ENCODE measurements at regions not wholly inside any gene's neighbourhood (a gene's known extent, or its start where the extent isn't known, plus 50 kb on each side); places are given as distances from the start of the nearest gene placed in this dataset.

- Histone ChIP-seq H3K27ac (replicated peaks; ENCODE audit: low read length) (no peak overlapping the region), H2AFZ (ENCODE audit: low read length) (no peak overlapping the region), H3K4me1 (ENCODE audit: control insufficient read depth in 2 of 2, insufficient read depth in 1 of 2, low read depth in 1 of 2, low read length in 2 of 2) (no peaks in the 10 kb centered on the region), H3K36me3 (replicated peaks in 1 of 2; ENCODE audit: control insufficient read depth in 2 of 2, insufficient read depth in 2 of 2, low read length in 2 of 2) (no peaks in the 10 kb centered on the region), H3K9me3 (replicated peaks in 1 of 2; ENCODE audit: control insufficient read depth in 2 of 2, insufficient read depth in 1 of 2, low read depth in 1 of 2, low read length in 2 of 2) (no peaks in the 10 kb centered on the region), H2AK5ac (ENCODE audit: low read depth, low read length) (no peak overlapping the region), H3K9ac (ENCODE audit: low read depth, low read length, poor library complexity) (no peak overlapping the region), H4K8ac (ENCODE audit: low read depth, low read length) (no peak overlapping the region), H3K27me3 (ENCODE audit: control insufficient read depth in 3 of 3, insufficient read depth in 3 of 3, low read depth in 1 of 3, low read length in 3 of 3) (no peaks in the 10 kb centered on the region), H3K23ac (ENCODE audit: low read depth, low read length, poor library complexity) (no peak overlapping the region), H2BK120ac (ENCODE audit: low read depth, low read length) (no peak overlapping the region), H3K4me2 (ENCODE audit: insufficient read depth, low read length, poor library complexity, severe bottlenecking) (no peak overlapping the region), H3K4ac (ENCODE audit: low read length) (no peak overlapping the region), H4K91ac (ENCODE audit: low read depth, low read length, poor library complexity) (no peak overlapping the region), H3K4me3 (ENCODE audit: low read length in 2 of 2) (no peak overlapping the region), H3K79me1 (ENCODE audit: low read depth, low read length) (no peaks in the 10 kb centered on the region), H3K14ac (ENCODE audit: low read length) (no peak overlapping the region), H2BK12ac (ENCODE audit: low read length) (no peak overlapping the region), H2BK5ac (ENCODE audit: low read length) (no peak overlapping the region), H2BK15ac (ENCODE audit: low read length) (no peak overlapping the region), H3K18ac (ENCODE audit: low read length) (no peak overlapping the region)
- no peak for DNase-seq (ENCODE audit: low spot score)
- WGBS, 2 donors (ENCODE audit: extremely low coverage in 2 of 2, insufficient read length in 2 of 2, insufficient replicate concordance in 1 of 2) = no CpG with 5 or more reads among the region's 3 CpGs
Measured at GRCh38 chr11:104665641-104666040, 232.6 kb downstream of the CASP12 start.

- Histone ChIP-seq H2AK5ac (ENCODE audit: low read depth, low read length) (no peak overlapping the region), H3K27me3 (ENCODE audit: control insufficient read depth in 3 of 3, insufficient read depth in 3 of 3, low read depth in 1 of 3, low read length in 3 of 3) (no peaks in the 10 kb centered on the region), H3K79me1 (ENCODE audit: low read depth, low read length) (no peaks in the 10 kb centered on the region), H4K8ac (ENCODE audit: low read depth, low read length) (no peak overlapping the region), H2BK120ac (ENCODE audit: low read depth, low read length) (no peak overlapping the region), H3K4me1 (ENCODE audit: control insufficient read depth in 2 of 2, insufficient read depth in 1 of 2, low read depth in 1 of 2, low read length in 2 of 2) (no peaks in the 10 kb centered on the region), H3K18ac (ENCODE audit: low read length) (no peak overlapping the region), H3K4me3 (ENCODE audit: low read length in 2 of 2) (no peak overlapping the region), H2BK5ac (ENCODE audit: low read length) (no peak overlapping the region), H4K91ac (ENCODE audit: low read depth, low read length, poor library complexity) (no peak overlapping the region), H3K9me3 (replicated peaks in 1 of 2; ENCODE audit: control insufficient read depth in 2 of 2, insufficient read depth in 1 of 2, low read depth in 1 of 2, low read length in 2 of 2) (no peaks in the 10 kb centered on the region), H3K4ac (ENCODE audit: low read length) (no peak overlapping the region), H3K27ac (replicated peaks; ENCODE audit: low read length) (no peak overlapping the region), H2BK15ac (ENCODE audit: low read length) (no peak overlapping the region), H2AFZ (ENCODE audit: low read length) (no peak overlapping the region), H3K4me2 (ENCODE audit: insufficient read depth, low read length, poor library complexity, severe bottlenecking) (no peak overlapping the region), H3K23ac (ENCODE audit: low read depth, low read length, poor library complexity) (no peak overlapping the region), H3K14ac (ENCODE audit: low read length) (no peak overlapping the region), H3K9ac (ENCODE audit: low read depth, low read length, poor library complexity) (no peak overlapping the region), H2BK12ac (ENCODE audit: low read length) (no peak overlapping the region), H3K36me3 (replicated peaks in 1 of 2; ENCODE audit: control insufficient read depth in 2 of 2, insufficient read depth in 2 of 2, low read length in 2 of 2) (no peaks in the 10 kb centered on the region)
- WGBS, 2 donors (ENCODE audit: extremely low coverage in 2 of 2, insufficient read length in 2 of 2, insufficient replicate concordance in 1 of 2) = no CpG with 5 or more reads among the region's 4 CpGs
- DNase-seq (ENCODE audit: low spot score) = no peak
Measured at GRCh38 chr11:104663190-104664140, 234.8 kb downstream of the CASP12 start.

GRCh38 chr11:104661901-104662300, 236.4 kb downstream of the CASP12 start:
- Histone ChIP-seq H3K4me2 (ENCODE audit: insufficient read depth, low read length, poor library complexity, severe bottlenecking) (no peak overlapping the region), H3K27me3 (ENCODE audit: control insufficient read depth in 3 of 3, insufficient read depth in 3 of 3, low read depth in 1 of 3, low read length in 3 of 3) (no peaks in the 10 kb centered on the region), H3K27ac (replicated peaks; ENCODE audit: low read length) (no peak overlapping the region), H2AFZ (ENCODE audit: low read length) (no peak overlapping the region), H3K4me1 (ENCODE audit: control insufficient read depth in 2 of 2, insufficient read depth in 1 of 2, low read depth in 1 of 2, low read length in 2 of 2) (no peaks in the 10 kb centered on the region), H3K4me3 (ENCODE audit: low read length in 2 of 2) (no peak overlapping the region), H3K4ac (ENCODE audit: low read length) (no peak overlapping the region), H3K14ac (ENCODE audit: low read length) (no peak overlapping the region), H4K91ac (ENCODE audit: low read depth, low read length, poor library complexity) (no peak overlapping the region), H2BK15ac (ENCODE audit: low read length) (no peak overlapping the region), H2BK5ac (ENCODE audit: low read length) (no peak overlapping the region), H2BK120ac (ENCODE audit: low read depth, low read length) (no peak overlapping the region), H3K9ac (ENCODE audit: low read depth, low read length, poor library complexity) (no peak overlapping the region), H2BK12ac (ENCODE audit: low read length) (no peak overlapping the region), H3K18ac (ENCODE audit: low read length) (no peak overlapping the region), H3K36me3 (replicated peaks in 1 of 2; ENCODE audit: control insufficient read depth in 2 of 2, insufficient read depth in 2 of 2, low read length in 2 of 2) (no peaks in the 10 kb centered on the region), H4K8ac (ENCODE audit: low read depth, low read length) (no peak overlapping the region), H3K79me1 (ENCODE audit: low read depth, low read length) (no peaks in the 10 kb centered on the region), H3K23ac (ENCODE audit: low read depth, low read length, poor library complexity) (no peak overlapping the region), H3K9me3 (replicated peaks in 1 of 2; ENCODE audit: control insufficient read depth in 2 of 2, insufficient read depth in 1 of 2, low read depth in 1 of 2, low read length in 2 of 2) (no peaks in the 10 kb centered on the region), H2AK5ac (ENCODE audit: low read depth, low read length) (no peak overlapping the region)
- WGBS, 2 donors (ENCODE audit: extremely low coverage in 2 of 2, insufficient read length in 2 of 2, insufficient replicate concordance in 1 of 2) = no CpG with 5 or more reads among the region's 1 CpG
- no peak for DNase-seq (ENCODE audit: low spot score)

GRCh38 chr11:104661471-104661870, 236.8 kb downstream of the CASP12 start:
- H3K4ac ChIP-seq (ENCODE audit: low read length) = no peak overlapping the region
- no peak overlapping the region for H4K91ac ChIP-seq (ENCODE audit: low read depth, low read length, poor library complexity)
- DNase-seq (ENCODE audit: low spot score) = no peak
- no peak overlapping the region for H2AK5ac ChIP-seq (ENCODE audit: low read depth, low read length)
- no peak overlapping the region for H3K23ac ChIP-seq (ENCODE audit: low read depth, low read length, poor library complexity)
- no peak overlapping the region for H3K4me3 ChIP-seq (ENCODE audit: low read length in 2 of 2)
- H3K14ac ChIP-seq (ENCODE audit: low read length) = no peak overlapping the region
- H3K4me2 ChIP-seq (ENCODE audit: insufficient read depth, low read length, poor library complexity, severe bottlenecking) = no peak overlapping the region
- H3K36me3 ChIP-seq (replicated peaks in 1 of 2; ENCODE audit: control insufficient read depth in 2 of 2, insufficient read depth in 2 of 2, low read length in 2 of 2) = no peaks in the 10 kb centered on the region
- H2BK5ac ChIP-seq (ENCODE audit: low read length) = no peak overlapping the region
- no peaks in the 10 kb centered on the region for H3K4me1 ChIP-seq (ENCODE audit: control insufficient read depth in 2 of 2, insufficient read depth in 1 of 2, low read depth in 1 of 2, low read length in 2 of 2)
- no peak overlapping the region for H2AFZ ChIP-seq (ENCODE audit: low read length)
- no peak overlapping the region for H3K27ac ChIP-seq (replicated peaks; ENCODE audit: low read length)
- no peaks in the 10 kb centered on the region for H3K79me1 ChIP-seq (ENCODE audit: low read depth, low read length)
- H2BK120ac ChIP-seq (ENCODE audit: low read depth, low read length) = no peak overlapping the region
- WGBS, 2 donors (ENCODE audit: extremely low coverage in 2 of 2, insufficient read length in 2 of 2, insufficient replicate concordance in 1 of 2) = no CpG with 5 or more reads among the region's 5 CpGs
- H2BK12ac ChIP-seq (ENCODE audit: low read length) = no peak overlapping the region
- no peak overlapping the region for H3K9ac ChIP-seq (ENCODE audit: low read depth, low read length, poor library complexity)
- no peak overlapping the region for H2BK15ac ChIP-seq (ENCODE audit: low read length)
- no peaks in the 10 kb centered on the region for H3K27me3 ChIP-seq (ENCODE audit: control insufficient read depth in 3 of 3, insufficient read depth in 3 of 3, low read depth in 1 of 3, low read length in 3 of 3)
- no peak overlapping the region for H4K8ac ChIP-seq (ENCODE audit: low read depth, low read length)
- no peaks in the 10 kb centered on the region for H3K9me3 ChIP-seq (replicated peaks in 1 of 2; ENCODE audit: control insufficient read depth in 2 of 2, insufficient read depth in 1 of 2, low read depth in 1 of 2, low read length in 2 of 2)
- no peak overlapping the region for H3K18ac ChIP-seq (ENCODE audit: low read length)

Measured in neuronal stem cell (in vitro differentiated cells).